ENCODE measurements at regions not wholly inside any gene's neighbourhood (a gene's known extent, or its start where the extent isn't known, plus 50 kb on each side); places are given as distances from the start of the nearest gene placed in this dataset.

DNA sequence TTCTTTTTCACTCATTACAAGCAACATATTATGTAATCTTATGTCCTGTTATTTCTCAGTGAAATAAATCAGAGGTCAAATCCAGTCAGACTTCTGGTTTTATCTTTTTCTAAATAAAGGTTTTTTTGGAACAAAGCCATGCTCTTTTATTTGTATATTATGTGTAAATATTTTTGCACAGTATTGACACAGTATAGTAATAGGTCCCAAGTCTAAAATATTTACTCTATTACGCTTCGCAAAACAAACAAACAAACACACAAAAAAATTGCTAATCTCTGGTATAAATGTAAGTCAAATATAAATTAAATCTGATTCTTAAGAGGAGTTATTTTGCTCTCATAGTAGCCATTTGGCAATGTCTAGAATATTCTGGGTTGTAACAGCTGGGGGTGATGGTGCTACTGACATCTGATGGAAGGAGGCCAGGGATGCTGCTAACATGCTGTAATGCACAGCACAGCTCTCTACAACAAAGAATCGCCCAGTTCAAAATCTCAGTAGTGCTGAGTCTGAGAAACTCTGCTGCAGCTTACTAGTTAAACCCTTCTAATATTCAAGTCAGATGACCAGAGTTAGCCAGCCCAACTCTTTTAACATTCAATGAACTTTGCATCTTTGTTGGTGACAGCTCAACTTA is 602.1 kb downstream of the RAB28 start:
- no peaks in the 10 kb centered on the region for H3K36me3 ChIP-seq
- no peak for TF ChIP-seq POLR2A (IDR thresholded peaks at IDR 0.05)
- TF ChIP-seq CTCF (IDR thresholded peaks at IDR 0.05) = no peak
- DNase-seq = no peak
- intact Hi-C loops (cut with DNase I; ENCODE audit: low total_unique reads) = no loop called here
- H3K27me3 ChIP-seq = no peaks in the 10 kb centered on the region
- H3K4me3 ChIP-seq = no peak overlapping the region
- no peaks in the 10 kb centered on the region for H3K9me3 ChIP-seq
- H3K27ac ChIP-seq = no peak overlapping the region
- H3K4me1 ChIP-seq = no peaks in the 10 kb centered on the region

DNA sequence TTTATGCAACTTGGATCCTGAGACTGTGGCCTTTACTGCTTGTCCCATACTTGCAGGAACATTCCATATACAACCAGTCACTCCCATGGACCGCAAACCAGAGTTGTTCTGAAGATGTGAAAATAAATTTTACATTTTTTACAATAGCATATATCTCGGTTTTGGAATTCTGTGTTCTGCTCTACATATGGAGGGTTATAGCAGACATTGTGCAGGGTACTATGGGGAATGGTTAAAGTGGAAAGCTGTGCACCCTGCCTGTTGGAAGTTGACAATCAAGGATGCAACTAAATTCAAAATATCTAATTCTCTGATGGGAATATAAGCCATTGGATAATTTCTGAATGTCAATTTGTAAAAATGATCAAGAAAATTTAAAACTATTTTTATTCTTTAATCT is 603.3 kb downstream of the RAB28 start:
- Histone ChIP-seq H3K27me3 (no peaks in the 10 kb centered on the region), H3K9me3 (no peaks in the 10 kb centered on the region), H3K4me3 (no peak overlapping the region), H3K27ac (no peak overlapping the region), H3K4me1 (no peaks in the 10 kb centered on the region), H3K36me3 (no peaks in the 10 kb centered on the region)
- TF ChIP-seq CTCF (IDR thresholded peaks at IDR 0.05) = no peak
- no peak for TF ChIP-seq POLR2A (IDR thresholded peaks at IDR 0.05)
- intact Hi-C loops (cut with DNase I; ENCODE audit: low total_unique reads) = no loop called here
- DNase-seq = no peak

DNA sequence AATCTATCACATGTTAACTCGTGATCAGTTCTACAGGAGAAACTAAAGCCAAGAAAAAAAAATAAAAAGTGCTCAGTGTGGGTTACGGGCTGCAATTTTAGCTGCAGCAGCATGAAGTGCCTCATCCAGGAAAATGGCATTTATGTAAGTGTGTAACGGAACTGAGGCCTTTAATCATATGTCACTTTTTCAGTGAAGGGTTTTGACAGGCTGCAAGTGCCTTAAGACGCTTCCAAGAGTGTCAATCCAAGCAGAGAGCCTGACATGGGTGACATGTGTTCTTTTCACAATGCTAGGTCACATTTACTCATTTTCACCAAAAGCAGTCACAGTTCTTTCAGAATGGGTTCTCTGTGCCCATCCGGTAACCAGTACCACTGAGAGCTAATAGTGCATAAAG is 604.6 kb downstream of the RAB28 start:
- no peak for DNase-seq
- H3K4me1 ChIP-seq = no peaks in the 10 kb centered on the region
- TF ChIP-seq POLR2A (IDR thresholded peaks at IDR 0.05) = no peak
- no peak for TF ChIP-seq CTCF (IDR thresholded peaks at IDR 0.05)
- H3K36me3 ChIP-seq = no peaks in the 10 kb centered on the region
- no peaks in the 10 kb centered on the region for H3K27me3 ChIP-seq
- H3K4me3 ChIP-seq = no peak overlapping the region
- H3K9me3 ChIP-seq = no peaks in the 10 kb centered on the region
- intact Hi-C loops (cut with DNase I; ENCODE audit: low total_unique reads) = no loop called here
- no peak overlapping the region for H3K27ac ChIP-seq

DNA sequence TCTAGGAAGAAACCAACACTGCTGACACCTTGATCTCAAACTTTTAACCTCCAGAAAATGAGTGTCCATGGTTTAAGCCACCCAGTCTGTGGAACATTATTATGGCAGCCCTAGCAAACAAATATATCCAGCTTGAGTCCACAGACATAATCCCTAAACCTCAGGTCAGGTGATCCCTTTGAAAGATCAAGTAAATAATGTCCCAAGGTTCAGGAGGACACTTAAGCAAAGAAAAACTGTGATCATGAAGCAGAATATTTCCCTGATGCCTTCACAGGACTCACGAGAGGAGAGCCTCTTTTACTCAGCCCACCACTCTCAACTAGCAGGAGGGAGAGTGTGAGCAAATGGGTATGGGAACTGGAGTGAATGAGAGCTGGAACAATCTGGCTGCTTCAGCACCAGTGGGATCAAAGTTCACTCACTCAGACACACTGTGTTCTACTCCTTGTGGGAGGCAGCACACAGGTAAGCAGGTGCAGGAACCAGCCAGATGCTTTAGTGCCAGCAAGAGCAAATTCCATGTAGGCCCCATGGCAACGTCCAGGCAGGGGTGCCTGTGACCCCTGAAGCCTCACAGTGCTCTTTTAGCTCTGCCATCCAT is 608.4 kb downstream of the RAB28 start:
- H3K4me1 ChIP-seq = no peaks in the 10 kb centered on the region
- no peaks in the 10 kb centered on the region for H3K36me3 ChIP-seq
- DNase-seq = no peak
- no peak overlapping the region for H3K4me3 ChIP-seq
- TF ChIP-seq CTCF (IDR thresholded peaks at IDR 0.05) = no peak
- no peak for TF ChIP-seq POLR2A (IDR thresholded peaks at IDR 0.05)
- intact Hi-C loops (cut with DNase I; ENCODE audit: low total_unique reads) = no loop called here
- no peaks in the 10 kb centered on the region for H3K27me3 ChIP-seq
- no peak overlapping the region for H3K27ac ChIP-seq
- no peaks in the 10 kb centered on the region for H3K9me3 ChIP-seq

DNA sequence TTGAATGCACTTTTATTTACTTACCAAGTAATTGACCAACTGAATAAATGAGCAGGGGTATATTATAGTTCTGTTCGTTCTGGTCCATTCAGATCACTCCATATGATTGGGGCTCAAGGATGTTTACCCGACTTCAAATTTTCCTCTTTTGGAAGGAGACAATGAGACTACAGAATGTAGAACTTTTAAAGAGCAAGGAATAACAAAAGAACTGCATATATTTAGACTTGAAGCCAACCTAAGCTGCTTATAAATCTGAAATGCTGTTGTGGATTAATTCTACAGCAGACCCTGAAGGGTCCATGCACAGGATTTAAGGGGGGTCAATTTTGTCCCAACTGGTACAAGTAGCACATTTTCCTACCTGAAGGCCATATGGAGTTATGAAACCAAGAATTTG is 610.8 kb downstream of the RAB28 start:
- DNase-seq = no peak
- TF ChIP-seq CTCF (IDR thresholded peaks at IDR 0.05) = no peak
- no peak for TF ChIP-seq POLR2A (IDR thresholded peaks at IDR 0.05)
- intact Hi-C loops (cut with DNase I; ENCODE audit: low total_unique reads) = no loop called here
- Histone ChIP-seq H3K27ac (no peak overlapping the region), H3K36me3 (no peaks in the 10 kb centered on the region), H3K4me1 (no peaks in the 10 kb centered on the region), H3K9me3 (no peaks in the 10 kb centered on the region), H3K27me3 (no peaks in the 10 kb centered on the region), H3K4me3 (no peak overlapping the region)
